K562 (cell line): ENCODE measurements at regions not wholly inside any gene's neighbourhood (a gene's known extent, or its start where the extent isn't known, plus 50 kb on each side); places are given as distances from the start of the nearest gene placed in this dataset.

Experiments
- ATAC-seq: fragments of 200-7000 bp; cut with Tn5 transposase; 3 replicates; pipeline ENCODE4 v1.9.1; 2020; ENCODE audit warnings: moderate library complexity
- BruUV-seq: library from RNA; stranded (reverse); fragments of 400-500 nt; replicated peaks from 2 replicates; lab custom pipeline; 2021; lab: Mats Ljungman, UMichigan
- CTCF ChIA-PET: fragments of 300-600 bp; formaldehyde crosslinking; extraction: SDS; loops from one replicate; lab custom pipeline; 2021; ENCODE audit warnings: low intra/inter-chr PET ratio; lab: Yijun Ruan, JAX
- POLR2A ChIA-PET: fragments of 300-600, 350-650 bp; sonication (Branson Sonifier 250); formaldehyde crosslinking; extraction: SDS; loops from one replicate; lab custom pipeline; 2021; ENCODE audit warnings: antibody characterized with exemption, inconsistent platforms; lab: Yijun Ruan, JAX
- DNase-seq, 4 experiments: peaks; one replicate each; pipeline versions ENCODE4 v3.0.0 to v3.0.0-alpha.2; 2011 to 2018; ENCODE audit warnings: low spot score in 3 of 4, mixed read lengths in 3 of 4; ENCODE audit errors: extremely low read depth in 1 of 4
- FAIRE-seq: peaks from 2 replicates; lab custom pipeline; 2011; peaks lifted over from hg19 to GRCh38; lab: Jason Lieb, UNC
- H2AFZ ChIP-seq: 2 replicates; pipeline ENCODE4 v1.6.0; 2011; ENCODE audit warnings: low read depth, low read length, control low read depth, inconsistent platforms
- H3K27ac ChIP-seq: fragments of 200-600 bp; 3 replicates; pipeline ENCODE4 v1.8.0; 2011; ENCODE audit warnings: low read depth, mild to moderate bottlenecking, control low read depth, inconsistent platforms, low read length, moderate library complexity, mixed read lengths; ENCODE audit errors: extremely low read depth
- H3K27me3 ChIP-seq, 2 experiments: fragments of 300-600 bp in 1 of 2; 2 replicates in 1 of 2; 3 replicates in 1 of 2; pipeline versions ENCODE4 v1.6.0 to v1.8.0; 2011; ENCODE audit warnings: inconsistent platforms in 2 of 2, low read length in 2 of 2, mild to moderate bottlenecking in 1 of 2, mixed read lengths in 1 of 2, moderate library complexity in 1 of 2; ENCODE audit not compliant: control insufficient read depth in 2 of 2, insufficient read depth in 2 of 2
- H3K36me3 ChIP-seq: fragments of 300-600 bp; 3 replicates; pipeline ENCODE4 v1.8.0; 2011; ENCODE audit warnings: mild to moderate bottlenecking, low read length, inconsistent platforms; ENCODE audit not compliant: control insufficient read depth, insufficient read depth
- H3K4me1 ChIP-seq, 2 experiments: fragments of 200-600 bp in 1 of 2; replicated peaks in 1 of 2; 2 replicates in 1 of 2; 3 replicates in 1 of 2; pipeline versions ENCODE4 v1.5.1 to v1.8.0; 2011; ENCODE audit warnings: inconsistent platforms in 2 of 2, low read length in 2 of 2, mild to moderate bottlenecking in 1 of 2, mixed read lengths in 1 of 2, moderate library complexity in 1 of 2; ENCODE audit not compliant: control insufficient read depth in 2 of 2, insufficient read depth in 2 of 2
- H3K4me2 ChIP-seq: 2 replicates; pipeline ENCODE4 v1.6.1; 2011; ENCODE audit warnings: low read length, control low read depth, inconsistent platforms, mixed read lengths; ENCODE audit not compliant: insufficient read depth
- H3K4me3 ChIP-seq: fragments of 200-600 bp; sonication (generic), shearing (Covaris generic); 2 replicates; pipeline ENCODE4 v1.5.1; 2016; ENCODE audit warnings: control low read depth, inconsistent platforms
- H3K79me2 ChIP-seq: fragments of 200-600 bp; 3 replicates; pipeline ENCODE4 v1.8.0; 2011; ENCODE audit warnings: low read length, inconsistent platforms; ENCODE audit not compliant: control insufficient read depth, insufficient read depth
- H3K9ac ChIP-seq, 2 experiments: 2 replicates each; pipeline versions ENCODE4 v1.6.0 to v1.6.1; 2011; ENCODE audit warnings: low read depth in 2 of 2, low read length in 2 of 2, control low read depth in 1 of 2, inconsistent platforms in 1 of 2, mild to moderate bottlenecking in 1 of 2, mixed read lengths in 1 of 2; ENCODE audit not compliant: insufficient read depth in 1 of 2
- H3K9me1 ChIP-seq: one replicate; pipeline ENCODE4 v1.6.0; 2011; ENCODE audit warnings: inconsistent platforms, mild to moderate bottlenecking, low read length, moderate library complexity; ENCODE audit not compliant: control insufficient read depth, insufficient read depth
- H3K9me3 ChIP-seq: replicated peaks from 2 replicates; pipeline ENCODE4 v1.5.1; 2011; ENCODE audit warnings: low read depth, low read length, inconsistent platforms; ENCODE audit not compliant: control insufficient read depth, insufficient read depth
- H4K20me1 ChIP-seq: replicated peaks from 2 replicates; pipeline ENCODE4 v1.6.1; 2011; ENCODE audit warnings: low read length, inconsistent platforms, mixed read lengths; ENCODE audit not compliant: control insufficient read depth, insufficient read depth
- CTCF ChIP-seq, 3 experiments: IDR thresholded peaks in 2 of 3; conservative IDR thresholded peaks in 1 of 3; 2 replicates each; pipeline ENCODE4 v1.5.1; 2011 to 2012; ENCODE audit warnings: low read length in 3 of 3, mild to moderate bottlenecking in 3 of 3, control low read depth in 2 of 3, improper control_type of control experiment in 1 of 3, inconsistent platforms in 1 of 3, low read depth in 1 of 3, mixed read lengths in 1 of 3, moderate library complexity in 1 of 3; ENCODE audit not compliant: insufficient read depth in 2 of 3
- ELK1 ChIP-seq: sonication (generic); formaldehyde crosslinking; IDR thresholded peaks from 2 replicates; pipeline ENCODE4 v1.8.1; 2022; ENCODE audit warnings: missing genetic modification reagents
- GTF2A2 ChIP-seq: IDR thresholded peaks from 2 replicates; pipeline ENCODE4 v1.6.1; 2016; ENCODE audit warnings: mild to moderate bottlenecking, missing genetic modification characterization, missing compliant biosample characterization
- WGBS: fragments of 100-300 bp; shearing (Covaris generic); methylation state at CpG from one replicate; pipeline ENCODE4 v1.1.6; 2016; ENCODE audit warnings: low coverage, mixed read lengths; ENCODE audit not compliant: insufficient coverage; ENCODE audit errors: missing lambda C conversion rate; 5-methylcytosine and 5-hydroxymethylcytosine counted together
- in situ Hi-C: fragments of 300-500 bp; cut with MboI; formaldehyde crosslinking; loops from 4 replicates; pipeline ENCODE4 v1.15.0; 2018; ENCODE audit warnings: inconsistent platforms, mixed read lengths
- intact Hi-C: fragments of 100-400 bp; cut with micrococcal nuclease; formaldehyde crosslinking; loops from 2 replicates; pipeline ENCODE4 v1.14.2; 2022

DNA sequence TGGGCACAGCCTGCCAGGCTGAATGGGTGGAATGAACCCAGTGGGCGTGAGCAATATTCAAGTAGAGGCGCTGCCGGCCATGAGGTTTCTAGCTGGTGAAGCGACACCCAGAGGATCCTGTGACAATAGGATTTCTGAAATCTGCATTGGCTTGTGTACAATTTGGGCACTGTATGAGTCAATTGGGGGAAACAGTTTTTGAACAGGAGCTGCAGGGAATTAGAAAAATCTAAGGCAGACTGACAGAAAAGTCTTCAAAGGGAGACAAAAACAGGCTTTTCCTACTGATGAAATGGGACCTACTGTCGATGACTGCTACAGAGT lies 145.2 kb downstream of the GPCPD1 start:
- in situ Hi-C loops, result no loop called here
- intact Hi-C loops, result no loop called here
- CTCF ChIA-PET, result no interaction called here

More for the DNA sequence above, 145.2 kb downstream of the GPCPD1 start:
- no TSS peak for BruUV-seq
- H3K27ac ChIP-seq, result no peak overlapping the region
- H3K36me3 ChIP-seq, result no peaks in the 10 kb centered on the region
- DNase-seq, result no peak
- H3K9ac ChIP-seq, result no peak overlapping the region
- POLR2A ChIA-PET, result no interaction called here
- peaks cover 0 to 9% of the 10 kb centered on the region in 2 experiments; a peak in 2 of 5 replicates for H3K27me3 ChIP-seq
- 0 out of 6 replicates have a peak, but pooled peaks of 2 of the 3 experiments have one; percentile 3 to 13 for TF ChIP-seq CTCF (IDR thresholded peaks at IDR 0.05 in 2 of 3, conservative IDR thresholded peaks at IDR 0.05 in 1 of 3; ENCODE audit: insufficient read depth in 2 of 3, low read depth in 1 of 3, low read length in 3 of 3)
- TF ChIP-seq ELK1, result no peak
- no peak for TF ChIP-seq GTF2A2 (tag)
- TF ChIP-seq, all 486 proteins: peak for 1
- H3K9me1 ChIP-seq, result no peaks in the 10 kb centered on the region
- FAIRE-seq (no peak), ATAC-seq (no peak)
- H2AFZ ChIP-seq, result no peak overlapping the region
- no peak overlapping the region for H3K4me3 ChIP-seq
- H3K9me3 ChIP-seq, result no peaks in the 10 kb centered on the region
- WGBS, result 0% methylated on average over 5 of the region's 5 CpGs
- H3K4me2 ChIP-seq, result no peak overlapping the region
- H4K20me1 ChIP-seq, result no peaks in the 10 kb centered on the region
- no peaks in the 10 kb centered on the region for H3K79me2 ChIP-seq
- H3K4me1 ChIP-seq, result peaks cover 0 to 4% of the 10 kb centered on the region in 2 experiments; a peak in 1 of 5 replicates
